SK-N-MC (cell line): ENCODE measurements at regions not wholly inside any gene's neighbourhood (a gene's known extent, or its start where the extent isn't known, plus 50 kb on each side); places are given as distances from the start of the nearest gene placed in this dataset.

Experiments
- FOXP2 ChIP-seq: optimal IDR thresholded peaks from 2 replicates; pipeline ENCODE3; 2011; ENCODE audit warnings: mild to moderate bottlenecking, moderate library complexity; ENCODE audit not compliant: insufficient read depth; ENCODE audit errors: extremely low read length, control extremely low read depth
- POLR2AphosphoS5 ChIP-seq: IDR thresholded peaks from 2 replicates; pipeline ENCODE4 v1.6.1; 2012; ENCODE audit warnings: mild to moderate bottlenecking, low read depth, low read length, borderline replicate concordance

GRCh38 chr14:98844456-98844855, 427.5 kb downstream of the BCL11B start:
- TF ChIP-seq POLR2AphosphoS5 (no peak), FOXP2 (no peak)
